ENCODE measurements at regions not wholly inside any gene's neighbourhood (a gene's known extent, or its start where the extent isn't known, plus 50 kb on each side); places are given as distances from the start of the nearest gene placed in this dataset.

GRCh38 chrX:121179972-121180371 is 132.6 kb downstream of the GLUD2 start:
- ChIA-PET CTCF (no interaction called here), POLR2A (no interaction called here)
- TF ChIP-seq NFE2L2 (conservative IDR thresholded peaks at IDR 0.05; ENCODE audit: low read length), result no peak
- TF ChIP-seq SMC3 (IDR thresholded peaks at IDR 0.05), result no peak
- TF ChIP-seq NR3C1 (IDR thresholded peaks at IDR 0.05), result no peak
- no peak for TF ChIP-seq MAX (IDR thresholded peaks at IDR 0.05)
- TF ChIP-seq MAFK (IDR thresholded peaks at IDR 0.05; ENCODE audit: partially characterized antibody), result no peak
- no peak for TF ChIP-seq ZNF302 (CRISPR knock-in tag; IDR thresholded peaks at IDR 0.05)
- TF ChIP-seq USF2 (IDR thresholded peaks at IDR 0.05), result no peak
- TF ChIP-seq TFCP2L1 (CRISPR knock-in tag; IDR thresholded peaks at IDR 0.05), result no peak
- TF ChIP-seq RNF2 (IDR thresholded peaks at IDR 0.05; ENCODE audit: borderline replicate concordance, low read depth), result no peak
- no peak for TF ChIP-seq HMGXB4 (CRISPR knock-in tag; IDR thresholded peaks at IDR 0.05; ENCODE audit: borderline replicate concordance)
- no peak for TF ChIP-seq NPAS2 (CRISPR knock-in tag; IDR thresholded peaks at IDR 0.05; ENCODE audit: borderline replicate concordance)
- TF ChIP-seq HES2 (IDR thresholded peaks at IDR 0.05), result no peak
- TF ChIP-seq HEYL (CRISPR knock-in tag; IDR thresholded peaks at IDR 0.05), result no peak
- no peak for TF ChIP-seq REST (IDR thresholded peaks at IDR 0.05)
- Histone ChIP-seq H3K4me3 (no peak overlapping the region), H3K27ac (no peak overlapping the region), H3K4me1 (no peaks in the 10 kb centered on the region), H3K4me2 (no peak overlapping the region), H3K9me3 (no peaks in the 10 kb centered on the region)
- WGBS (ENCODE audit: missing lambda C conversion rate), result 50% methylated on average over 1 of the region's 1 CpG
- FAIRE-seq, result no peak
- no peak for DNase-seq (ENCODE audit: low read depth in 1 of 2, low spot score in 1 of 2)
- ATAC-seq, result no peak

GRCh38 chrX:121191779-121192178 is 144.4 kb downstream of the GLUD2 start:
- CTCF ChIA-PET, result no interaction called here
- FAIRE-seq, result no peak
- TF ChIP-seq ZFP36 (IDR thresholded peaks at IDR 0.05; ENCODE audit: borderline replicate concordance, partially characterized antibody) (no peak), HMGXB4 (CRISPR knock-in tag; IDR thresholded peaks at IDR 0.05; ENCODE audit: borderline replicate concordance) (no peak), HOXA7 (CRISPR knock-in tag; IDR thresholded peaks at IDR 0.05) (no peak), EP300 (IDR thresholded peaks at IDR 0.05) (no peak), CHD4 (IDR thresholded peaks at IDR 0.05; ENCODE audit: borderline replicate concordance) (no peak), E2F6 (IDR thresholded peaks at IDR 0.05; ENCODE audit: borderline replicate concordance, low read depth) (no peak), CTCF (IDR thresholded peaks at IDR 0.05) (no peak), HOXB13 (CRISPR knock-in tag; IDR thresholded peaks at IDR 0.05; ENCODE audit: low read depth) (no peak), HDAC2 (IDR thresholded peaks at IDR 0.05) (no peak), USF2 (IDR thresholded peaks at IDR 0.05) (no peak), POLR2AphosphoS2 (conservative IDR thresholded peaks at IDR 0.05; ENCODE audit: low read length) (no peak), PBX3 (IDR thresholded peaks at IDR 0.05) (no peak)

More at GRCh38 chrX:121191779-121192178, 144.4 kb downstream of the GLUD2 start:
- no peak overlapping the region for H3K4me3 ChIP-seq
- WGBS (ENCODE audit: missing lambda C conversion rate), result 40% methylated on average over 10 of the region's 10 CpGs
- H3K27ac ChIP-seq, result no peak overlapping the region
- H3K9me3 ChIP-seq, result no peaks in the 10 kb centered on the region
- ATAC-seq, result no peak
- no peak overlapping the region for H3K4me2 ChIP-seq
- POLR2A ChIA-PET, result no interaction called here
- no peak for DNase-seq (ENCODE audit: low read depth in 1 of 2, low spot score in 1 of 2)
- H3K4me1 ChIP-seq, result no peaks in the 10 kb centered on the region
